Neural progenitor cell (in vitro differentiated cells): ENCODE measurements at regions not wholly inside any gene's neighbourhood (a gene's known extent, or its start where the extent isn't known, plus 50 kb on each side); places are given as distances from the start of the nearest gene placed in this dataset.

Source experiments
- DNase-seq: peaks from one replicate; pipeline ENCODE4 v3.0.0-alpha.2; 2016; ENCODE audit warnings: low spot score
- H2AFZ ChIP-seq: fragments of 200-600 bp; sonication (generic); replicated peaks from 2 replicates; pipeline ENCODE4 v1.6.1; 2016; ENCODE audit warnings: antibody characterized with exemption
- H3F3A ChIP-seq: fragments of 200-600 bp; sonication (generic); 2 replicates; pipeline ENCODE4 v1.6.1; 2016; ENCODE audit warnings: antibody characterized with exemption, low read depth
- H3K27ac ChIP-seq: fragments of 200-600 bp; sonication (generic); 2 replicates; pipeline ENCODE4 v1.5.1; 2016; ENCODE audit warnings: mild to moderate bottlenecking
- H3K27me3 ChIP-seq: fragments of 200-600 bp; sonication (generic); 2 replicates; pipeline ENCODE4 v1.6.1; 2016; ENCODE audit warnings: mild to moderate bottlenecking, moderate library complexity
- H3K36me3 ChIP-seq: fragments of 200-600 bp; sonication (generic); 2 replicates; pipeline ENCODE4 v1.5.1; 2016
- H3K4me1 ChIP-seq: fragments of 200-600 bp; sonication (generic); 2 replicates; pipeline ENCODE4 v1.6.1; 2016; ENCODE audit warnings: mixed run types
- H3K4me2 ChIP-seq: fragments of 200-600 bp; sonication (generic); 2 replicates; pipeline ENCODE4 v1.6.1; 2016
- H3K4me3 ChIP-seq: fragments of 200-600 bp; sonication (generic); 2 replicates; pipeline ENCODE4 v1.5.1; 2016
- H3K79me2 ChIP-seq: fragments of 200-600 bp; sonication (generic); 2 replicates; pipeline ENCODE4 v1.6.1; 2016; ENCODE audit warnings: low read depth
- H3K9ac ChIP-seq: fragments of 200-600 bp; sonication (generic); 2 replicates; pipeline ENCODE4 v1.6.1; 2016
- H3K9me3 ChIP-seq: fragments of 200-600 bp; sonication (generic); 2 replicates; pipeline ENCODE4 v1.5.1; 2016; ENCODE audit warnings: low read depth
- H4K20me1 ChIP-seq: fragments of 200-600 bp; sonication (generic); 2 replicates; pipeline ENCODE4 v1.6.1; 2016; ENCODE audit warnings: low read depth
- H3K27ac Mint-ChIP-seq: 3 replicates; pipeline ENCODE4 v1.8.0; 2021; ENCODE audit warnings: mixed read lengths
- H3K27me3 Mint-ChIP-seq: 2 replicates; pipeline ENCODE4 v1.8.0; 2022; ENCODE audit warnings: low read depth, mild to moderate bottlenecking, inconsistent platforms, moderate library complexity, mixed read lengths; ENCODE audit not compliant: insufficient read depth
- H3K36me3 Mint-ChIP-seq: 3 replicates; pipeline ENCODE4 v1.8.0; 2021; ENCODE audit warnings: mixed read lengths
- H3K4me1 Mint-ChIP-seq: 3 replicates; pipeline ENCODE4 v1.8.0; 2021; ENCODE audit warnings: mixed read lengths
- H3K4me3 Mint-ChIP-seq: 3 replicates; pipeline ENCODE4 v1.8.0; 2021; ENCODE audit warnings: mild to moderate bottlenecking, moderate library complexity, mixed read lengths
- H3K9me3 Mint-ChIP-seq: 3 replicates; pipeline ENCODE4 v1.8.0; 2020; ENCODE audit warnings: mixed read lengths
- EZH2 ChIP-seq: fragments of 200-600 bp; sonication (generic); IDR thresholded peaks from 2 replicates; pipeline ENCODE4 v1.6.1; 2017; ENCODE audit warnings: antibody characterized with exemption, mild to moderate bottlenecking, moderate library complexity
- EZH2phosphoT487 ChIP-seq: fragments of 200-600 bp; sonication (generic); IDR thresholded peaks from 2 replicates; pipeline ENCODE4 v1.6.1; 2017; ENCODE audit warnings: antibody characterized with exemption
- TF ChIP-seq, protein P1 (sequence below): fragments of 200-600 bp; sonication (generic); IDR thresholded peaks from 2 replicates; pipeline ENCODE4 v1.5.1; 2017; ENCODE audit warnings: antibody characterized with exemption, mild to moderate bottlenecking

DNA sequence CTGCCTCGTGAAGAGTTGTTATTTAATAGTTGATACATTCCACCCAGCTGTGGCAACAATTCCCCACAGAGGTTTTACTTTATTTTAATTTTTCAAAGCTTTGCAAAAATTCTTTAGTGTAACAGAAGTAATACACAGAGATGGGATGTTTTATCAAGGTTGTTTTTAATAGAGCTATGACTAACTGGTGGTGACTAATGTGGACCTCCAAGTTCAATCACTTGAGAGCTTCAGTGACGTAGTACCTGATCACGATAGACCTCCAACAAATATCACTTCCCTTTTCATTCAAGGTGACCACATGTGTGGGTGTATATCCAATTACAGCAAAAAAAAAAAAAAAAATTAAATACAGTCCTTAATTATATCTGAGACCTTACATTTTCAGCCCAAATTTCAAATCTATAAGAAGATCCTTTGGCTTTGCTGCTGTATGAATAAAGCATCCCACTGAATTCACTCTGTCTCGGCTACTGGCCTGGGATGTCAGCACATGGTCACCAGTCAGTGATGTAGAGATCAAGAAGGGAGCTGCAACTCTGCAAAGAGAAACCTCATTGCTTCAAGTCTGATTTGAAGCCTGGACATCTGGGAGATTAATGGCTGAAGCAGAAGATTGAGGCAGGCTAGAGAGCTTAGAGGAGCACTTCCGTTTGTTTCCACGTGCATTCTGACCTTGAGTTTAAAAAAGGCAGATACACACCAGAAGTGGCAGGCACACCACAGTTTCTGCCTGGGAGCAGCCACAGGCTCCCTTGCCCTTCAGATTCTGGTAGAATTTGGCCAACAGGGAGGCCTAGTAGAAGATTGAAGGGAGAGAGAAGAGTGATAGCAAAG, 345.9 kb upstream of the NOCT start:
- Histone ChIP-seq H3K4me2 (no peak overlapping the region), H3K27me3 (peaks cover 1% of the 10 kb centered on the region), H3K4me1 (no peaks in the 10 kb centered on the region), H3K79me2 (no peaks in the 10 kb centered on the region), H3K4me3 (no peak overlapping the region), H3F3A (no peaks in the 10 kb centered on the region), H3K9ac (no peak overlapping the region), H3K9me3 (no peaks in the 10 kb centered on the region), H2AFZ (no peak overlapping the region), H3K36me3 (no peaks in the 10 kb centered on the region), H4K20me1 (no peaks in the 10 kb centered on the region), H3K27ac (no peak overlapping the region)
- TF ChIP-seq, protein P1, sequence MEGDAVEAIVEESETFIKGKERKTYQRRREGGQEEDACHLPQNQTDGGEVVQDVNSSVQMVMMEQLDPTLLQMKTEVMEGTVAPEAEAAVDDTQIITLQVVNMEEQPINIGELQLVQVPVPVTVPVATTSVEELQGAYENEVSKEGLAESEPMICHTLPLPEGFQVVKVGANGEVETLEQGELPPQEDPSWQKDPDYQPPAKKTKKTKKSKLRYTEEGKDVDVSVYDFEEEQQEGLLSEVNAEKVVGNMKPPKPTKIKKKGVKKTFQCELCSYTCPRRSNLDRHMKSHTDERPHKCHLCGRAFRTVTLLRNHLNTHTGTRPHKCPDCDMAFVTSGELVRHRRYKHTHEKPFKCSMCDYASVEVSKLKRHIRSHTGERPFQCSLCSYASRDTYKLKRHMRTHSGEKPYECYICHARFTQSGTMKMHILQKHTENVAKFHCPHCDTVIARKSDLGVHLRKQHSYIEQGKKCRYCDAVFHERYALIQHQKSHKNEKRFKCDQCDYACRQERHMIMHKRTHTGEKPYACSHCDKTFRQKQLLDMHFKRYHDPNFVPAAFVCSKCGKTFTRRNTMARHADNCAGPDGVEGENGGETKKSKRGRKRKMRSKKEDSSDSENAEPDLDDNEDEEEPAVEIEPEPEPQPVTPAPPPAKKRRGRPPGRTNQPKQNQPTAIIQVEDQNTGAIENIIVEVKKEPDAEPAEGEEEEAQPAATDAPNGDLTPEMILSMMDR, result no peak
- no peak for TF ChIP-seq EZH2phosphoT487
- TF ChIP-seq EZH2, result no peak
- no peaks in the 10 kb centered on the region for H3K36me3 Mint-ChIP-seq
- H3K4me1 Mint-ChIP-seq, result peaks cover 12% of the 10 kb centered on the region
- no peak for DNase-seq
- H3K27ac Mint-ChIP-seq, result no peak overlapping the region
- peaks cover 13% of the 10 kb centered on the region for H3K9me3 Mint-ChIP-seq
- H3K4me3 Mint-ChIP-seq, result no peak overlapping the region
- H3K27me3 Mint-ChIP-seq, result peaks cover 7% of the 10 kb centered on the region

DNA sequence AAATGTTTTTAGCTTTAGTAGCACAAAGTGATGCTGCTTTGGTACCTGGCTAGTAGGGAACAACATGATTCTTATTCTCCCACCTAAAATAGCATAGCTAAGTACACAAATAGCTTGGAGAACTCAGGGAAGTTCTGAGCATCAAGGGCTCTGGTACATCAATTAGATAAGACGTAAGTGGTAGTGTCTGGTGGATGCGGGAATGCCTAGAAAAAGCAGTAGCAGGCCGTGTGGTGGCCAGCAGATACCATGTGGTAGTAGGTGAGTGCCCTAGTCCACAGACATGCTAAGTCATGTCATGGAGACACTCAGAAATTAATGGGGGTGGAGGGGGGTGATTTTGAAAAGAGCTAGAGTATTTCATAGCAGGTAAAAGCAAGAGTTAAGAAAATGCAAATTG, 347.3 kb upstream of the NOCT start:
- H4K20me1 ChIP-seq, result no peaks in the 10 kb centered on the region
- H3K36me3 Mint-ChIP-seq, result no peaks in the 10 kb centered on the region
- H3K9ac ChIP-seq, result no peak overlapping the region
- H3K36me3 ChIP-seq, result no peaks in the 10 kb centered on the region
- no peaks in the 10 kb centered on the region for H3F3A ChIP-seq
- H3K4me1 Mint-ChIP-seq, result peaks cover 12% of the 10 kb centered on the region
- H3K4me3 Mint-ChIP-seq, result no peak overlapping the region
- H3K27ac ChIP-seq, result no peak overlapping the region
- no peak overlapping the region for H3K27ac Mint-ChIP-seq
- peaks cover 13% of the 10 kb centered on the region for H3K9me3 Mint-ChIP-seq
- peaks cover 4% of the 10 kb centered on the region for H3K4me1 ChIP-seq
- H2AFZ ChIP-seq, result no peak overlapping the region
- peaks cover 15% of the 10 kb centered on the region for H3K27me3 ChIP-seq
- no peak overlapping the region for H3K4me3 ChIP-seq
- DNase-seq, result no peak
- no peak overlapping the region for H3K4me2 ChIP-seq
- peaks cover 7% of the 10 kb centered on the region for H3K27me3 Mint-ChIP-seq
- no peaks in the 10 kb centered on the region for H3K79me2 ChIP-seq
- no peaks in the 10 kb centered on the region for H3K9me3 ChIP-seq
- TF ChIP-seq EZH2, result no peak
- TF ChIP-seq, protein P1, result no peak
- no peak for TF ChIP-seq EZH2phosphoT487

DNA sequence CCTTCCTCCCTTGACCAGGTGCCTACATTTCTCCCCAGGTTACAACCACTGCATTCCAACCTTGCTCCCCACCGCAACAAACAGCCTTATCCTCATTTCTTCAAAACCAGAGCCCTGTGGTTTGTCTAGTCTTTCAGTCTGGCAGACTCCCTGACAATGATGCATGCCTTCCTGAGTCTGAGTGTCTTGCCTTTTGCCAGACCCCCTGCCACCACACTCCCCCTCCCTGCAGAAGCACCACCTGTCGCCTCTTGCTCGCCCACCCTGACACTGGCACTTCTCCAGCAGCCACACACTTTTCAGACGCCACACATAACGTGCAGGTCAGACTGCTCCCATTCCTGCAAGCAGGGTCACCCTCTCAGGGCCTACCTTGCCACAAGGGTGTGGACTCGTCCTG, 349.2 kb upstream of the NOCT start:
- no peak for DNase-seq
- H3K4me1 Mint-ChIP-seq, result peaks cover 6% of the 10 kb centered on the region
- Histone ChIP-seq H3K27me3 (peaks cover 35% of the 10 kb centered on the region), H3K9ac (no peak overlapping the region), H3K79me2 (no peaks in the 10 kb centered on the region), H3K36me3 (no peaks in the 10 kb centered on the region), H3K27ac (no peak overlapping the region), H3K9me3 (no peaks in the 10 kb centered on the region), H3K4me1 (peaks cover 4% of the 10 kb centered on the region), H3F3A (no peaks in the 10 kb centered on the region), H4K20me1 (no peaks in the 10 kb centered on the region), H3K4me2 (no peak overlapping the region), H3K4me3 (no peak overlapping the region), H2AFZ (no peak overlapping the region)
- no peak overlapping the region for H3K27ac Mint-ChIP-seq
- H3K27me3 Mint-ChIP-seq, result peaks cover 5% of the 10 kb centered on the region
- TF ChIP-seq, protein P1, result no peak
- no peak overlapping the region for H3K4me3 Mint-ChIP-seq
- peaks cover 13% of the 10 kb centered on the region for H3K9me3 Mint-ChIP-seq
- no peaks in the 10 kb centered on the region for H3K36me3 Mint-ChIP-seq
